ENCODE measurements at regions not wholly inside any gene's neighbourhood (a gene's known extent, or its start where the extent isn't known, plus 50 kb on each side); places are given as distances from the start of the nearest gene placed in this dataset.
"Not testable (repeated sequence)": the region's sequence is repeated elsewhere in the genome, so short reads cannot be mapped to it uniquely, and the experiment has no call there.

DNA sequence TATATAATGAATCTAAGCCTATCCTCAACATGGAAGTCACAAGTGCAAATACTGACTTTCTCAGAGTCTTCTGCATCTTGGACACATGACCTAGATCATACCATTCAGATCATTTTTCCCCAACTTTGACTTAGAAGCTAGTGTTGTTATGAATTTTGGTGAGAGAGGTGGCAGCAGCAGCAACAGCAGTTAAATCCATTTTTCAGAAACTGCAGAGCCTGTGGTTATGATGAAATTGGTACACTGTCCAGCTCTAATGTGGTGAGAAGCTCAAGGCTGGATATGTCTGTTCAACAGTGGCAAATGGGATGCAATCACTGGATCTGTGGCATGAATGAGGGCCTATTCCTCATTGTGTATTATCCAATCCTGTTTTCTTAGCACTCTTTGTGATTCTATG is 290.1 kb upstream of the SATB1 start:
- TF ChIP-seq POLR2A (IDR thresholded peaks at IDR 0.05) (no peak), EP300 (IDR thresholded peaks at IDR 0.05) (no peak)
- TF ChIP-seq, protein P1, sequence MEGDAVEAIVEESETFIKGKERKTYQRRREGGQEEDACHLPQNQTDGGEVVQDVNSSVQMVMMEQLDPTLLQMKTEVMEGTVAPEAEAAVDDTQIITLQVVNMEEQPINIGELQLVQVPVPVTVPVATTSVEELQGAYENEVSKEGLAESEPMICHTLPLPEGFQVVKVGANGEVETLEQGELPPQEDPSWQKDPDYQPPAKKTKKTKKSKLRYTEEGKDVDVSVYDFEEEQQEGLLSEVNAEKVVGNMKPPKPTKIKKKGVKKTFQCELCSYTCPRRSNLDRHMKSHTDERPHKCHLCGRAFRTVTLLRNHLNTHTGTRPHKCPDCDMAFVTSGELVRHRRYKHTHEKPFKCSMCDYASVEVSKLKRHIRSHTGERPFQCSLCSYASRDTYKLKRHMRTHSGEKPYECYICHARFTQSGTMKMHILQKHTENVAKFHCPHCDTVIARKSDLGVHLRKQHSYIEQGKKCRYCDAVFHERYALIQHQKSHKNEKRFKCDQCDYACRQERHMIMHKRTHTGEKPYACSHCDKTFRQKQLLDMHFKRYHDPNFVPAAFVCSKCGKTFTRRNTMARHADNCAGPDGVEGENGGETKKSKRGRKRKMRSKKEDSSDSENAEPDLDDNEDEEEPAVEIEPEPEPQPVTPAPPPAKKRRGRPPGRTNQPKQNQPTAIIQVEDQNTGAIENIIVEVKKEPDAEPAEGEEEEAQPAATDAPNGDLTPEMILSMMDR (IDR thresholded peaks at IDR 0.05), result no peak
- Histone ChIP-seq H3K36me3 (no peaks in the 10 kb centered on the region), H3K9me3 (no peaks in the 10 kb centered on the region), H3K4me1 (no peaks in the 10 kb centered on the region), H3K27me3 (no peaks in the 10 kb centered on the region), H3K27ac (no peak overlapping the region), H3K4me3 (no peak overlapping the region)
- no peak for DNase-seq (ENCODE audit: low spot score in 2 of 2)

DNA sequence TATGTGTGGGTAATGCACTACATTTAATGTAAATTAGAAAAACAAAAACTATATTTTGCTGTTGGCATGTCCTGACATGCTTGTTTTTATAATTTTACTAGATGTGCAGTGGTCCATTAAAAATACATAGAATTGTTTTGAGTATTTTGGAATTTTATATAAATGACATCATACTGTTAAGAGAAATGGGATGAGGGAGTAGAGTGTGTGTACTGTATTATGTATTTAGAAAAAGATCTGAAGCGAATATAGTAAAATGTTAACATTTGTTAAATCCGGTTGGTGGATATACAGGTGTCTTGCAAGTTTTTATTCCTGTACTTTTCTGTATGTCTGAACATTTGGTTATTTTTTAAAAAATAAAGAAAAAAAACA is 288.4 kb upstream of the SATB1 start:
- TF ChIP-seq EP300 (IDR thresholded peaks at IDR 0.05) (no peak), POLR2A (IDR thresholded peaks at IDR 0.05) (no peak)
- TF ChIP-seq, protein P1 (IDR thresholded peaks at IDR 0.05), result no peak
- H3K4me3 ChIP-seq, result no peak overlapping the region
- DNase-seq (ENCODE audit: low spot score in 2 of 2), result no peak
- no peaks in the 10 kb centered on the region for H3K9me3 ChIP-seq
- no peaks in the 10 kb centered on the region for H3K4me1 ChIP-seq
- H3K27me3 ChIP-seq, result no peaks in the 10 kb centered on the region
- H3K36me3 ChIP-seq, result no peaks in the 10 kb centered on the region
- WGBS, 2 donors, result 73 to 90% methylated on average over 2 of the region's 2 CpGs
- H3K27ac ChIP-seq, result no peak overlapping the region

DNA sequence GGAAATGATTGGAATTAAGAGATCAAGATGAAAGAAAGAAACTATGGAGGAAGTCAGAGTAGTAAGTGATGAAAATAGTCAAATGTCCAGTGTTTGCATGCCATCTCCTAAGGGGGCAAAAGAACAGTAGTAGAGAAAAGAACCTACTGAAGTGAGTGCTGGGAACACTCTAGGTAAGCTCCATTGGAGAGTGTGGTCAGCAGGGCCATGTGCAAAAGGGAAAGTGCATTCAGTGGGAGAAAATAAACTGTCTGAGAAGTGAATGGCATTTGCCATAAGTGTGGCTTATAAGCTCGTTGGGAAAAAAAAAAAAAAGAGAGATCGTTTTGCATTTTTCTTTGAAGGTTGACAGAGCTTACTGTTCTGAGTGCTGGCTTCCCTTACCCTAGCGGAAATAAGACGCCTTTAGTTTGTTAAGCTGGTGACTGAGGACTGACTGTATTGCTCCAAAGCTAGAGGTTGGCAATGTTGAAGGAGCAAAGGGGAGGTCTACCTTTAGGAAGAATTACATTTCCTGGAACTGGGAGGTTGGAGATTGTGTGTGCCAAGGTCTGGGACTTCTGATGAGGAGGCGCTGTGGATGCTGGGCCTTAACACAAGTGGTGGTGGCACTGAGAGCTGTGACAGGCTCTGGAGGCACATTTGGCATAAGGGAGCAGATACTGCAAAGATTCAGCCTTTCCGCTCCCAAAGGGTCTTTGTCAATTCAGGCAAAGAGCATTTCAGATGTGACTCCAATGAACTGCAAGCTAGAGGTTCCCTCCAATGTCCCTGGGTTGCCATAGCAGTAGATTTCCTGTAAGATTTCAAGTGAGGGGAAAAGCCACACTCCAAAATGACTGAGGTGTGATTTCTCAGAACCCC is 287.8 kb upstream of the SATB1 start:
- Histone ChIP-seq H3K27me3 (no peaks in the 10 kb centered on the region), H3K4me3 (no peak overlapping the region)

DNA sequence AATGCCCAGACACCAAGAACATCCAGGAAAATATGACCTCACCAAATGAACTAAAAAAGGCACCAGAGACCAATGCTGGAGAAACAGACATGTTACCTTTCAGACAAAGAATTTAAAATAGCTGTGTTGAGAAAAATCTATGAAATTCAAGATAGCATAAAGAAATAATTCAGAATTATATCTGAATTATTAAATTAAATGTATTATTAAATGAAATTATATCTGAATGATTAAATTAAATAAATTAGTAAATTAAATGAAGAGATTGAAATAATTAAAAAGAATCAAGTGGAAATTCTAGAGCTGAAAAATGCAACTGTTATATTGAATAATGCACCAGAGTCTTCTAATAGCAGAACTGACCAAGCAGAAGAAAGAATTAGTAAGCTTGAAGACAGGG is 279.2 kb upstream of the SATB1 start:
- Histone ChIP-seq H3K27me3 (no peaks in the 10 kb centered on the region), H3K9me3 (peaks cover 0 to 21% (median 2%) of the 10 kb centered on the region in 4 donors), H3K36me3 (no peaks in the 10 kb centered on the region), H3K4me3 (no peak overlapping the region), H3K4me1 (no peaks in the 10 kb centered on the region), H3K27ac (no peak overlapping the region)
- TF ChIP-seq POLR2A (IDR thresholded peaks at IDR 0.05), result no peak
- TF ChIP-seq, protein P1 (IDR thresholded peaks at IDR 0.05), result no peak
- no peak for TF ChIP-seq EP300 (IDR thresholded peaks at IDR 0.05)
- no peak for DNase-seq (ENCODE audit: low spot score in 2 of 2)

More for the DNA sequence above, 287.8 kb upstream of the SATB1 start:
- DNase-seq (ENCODE audit: low spot score in 2 of 2), result no peak
- 74 to 76% methylated on average over 6 of the region's 6 CpGs for WGBS, 2 donors
- Histone ChIP-seq H3K36me3 (no peaks in the 10 kb centered on the region), H3K9me3 (no peaks in the 10 kb centered on the region), H3K4me1 (no peaks in the 10 kb centered on the region), H3K27ac (no peak overlapping the region)
- TF ChIP-seq POLR2A (IDR thresholded peaks at IDR 0.05) (no peak), EP300 (IDR thresholded peaks at IDR 0.05) (no peak)
- TF ChIP-seq, protein P1 (IDR thresholded peaks at IDR 0.05), result no peak

DNA sequence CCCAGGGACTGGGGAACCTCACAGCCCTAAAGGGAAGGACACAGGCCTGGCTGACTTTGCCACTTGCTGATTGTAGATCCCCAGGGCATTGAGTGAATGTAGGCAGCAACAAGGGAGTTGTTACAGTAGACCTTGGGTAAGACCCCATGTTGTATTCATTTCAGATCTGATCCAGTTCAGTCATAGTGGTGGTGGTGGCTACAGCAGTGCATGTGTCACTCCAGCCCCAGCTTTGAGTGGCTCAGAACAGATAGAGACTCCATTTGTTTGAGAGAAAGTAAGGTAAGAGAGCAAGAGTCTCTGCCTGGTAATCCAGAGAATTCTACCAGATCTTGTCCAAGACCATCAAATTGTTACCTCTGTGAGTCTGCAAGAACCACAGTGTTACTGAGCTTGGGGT is 278.7 kb upstream of the SATB1 start:
- H3K36me3 ChIP-seq, result no peaks in the 10 kb centered on the region
- no peaks in the 10 kb centered on the region for H3K4me1 ChIP-seq
- no peak overlapping the region for H3K27ac ChIP-seq

DNA sequence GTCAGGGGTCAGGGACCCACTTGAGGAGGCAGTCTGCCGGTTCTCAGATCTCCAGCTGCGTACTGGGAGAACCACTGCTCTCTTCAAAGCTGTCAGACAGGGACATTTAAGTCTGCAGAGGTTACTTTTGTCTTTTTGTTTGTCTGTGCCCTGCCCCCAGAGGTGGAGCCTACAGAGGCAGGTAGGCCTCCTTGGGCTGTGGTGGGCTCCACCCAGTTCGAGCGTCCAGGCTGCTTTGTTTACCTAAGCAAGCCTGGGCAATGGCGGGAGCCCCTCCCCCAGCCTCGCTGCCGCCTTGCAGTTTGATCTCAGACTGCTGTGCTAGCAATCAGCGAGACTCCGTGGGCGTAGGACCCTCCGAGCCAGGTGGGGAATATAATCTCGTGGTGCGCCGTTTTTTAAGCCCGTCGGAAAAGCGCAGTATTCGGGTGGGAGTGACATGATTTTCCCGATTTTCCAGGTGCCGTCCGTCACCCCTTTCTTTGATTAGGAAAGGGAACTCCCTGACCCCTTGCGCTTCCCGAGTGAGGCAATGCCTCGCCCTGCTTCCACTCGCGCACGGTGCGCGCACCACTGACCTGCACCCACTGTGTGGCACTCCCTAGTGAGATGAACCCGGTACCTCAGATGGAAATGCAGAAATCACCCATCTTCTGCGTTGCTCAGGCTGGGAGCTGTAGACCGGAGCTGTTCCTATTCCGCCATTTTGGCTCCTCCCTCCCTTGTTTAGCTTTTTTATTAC is 268.6 kb upstream of the SATB1 start:
- WGBS, 2 donors, result 94 to 96% methylated on average over 24 to 33 of the region's 33 CpGs

More for the DNA sequence above, 278.7 kb upstream of the SATB1 start:
- DNase-seq (ENCODE audit: low spot score in 2 of 2), result no peak
- H3K4me3 ChIP-seq, result no peak overlapping the region
- H3K27me3 ChIP-seq, result no peaks in the 10 kb centered on the region
- TF ChIP-seq POLR2A (IDR thresholded peaks at IDR 0.05) (no peak), EP300 (IDR thresholded peaks at IDR 0.05) (no peak)
- TF ChIP-seq, protein P1 (IDR thresholded peaks at IDR 0.05), result no peak
- H3K9me3 ChIP-seq, result peaks cover 0 to 21% (median 2%) of the 10 kb centered on the region in 4 donors

More for the DNA sequence above, 268.6 kb upstream of the SATB1 start:
- not testable (repeated sequence) for H3K4me3 ChIP-seq; H3K27ac ChIP-seq; H3K4me1 ChIP-seq; H3K36me3 ChIP-seq; DNase-seq (ENCODE audit: low spot score in 2 of 2); H3K27me3 ChIP-seq; H3K9me3 ChIP-seq
